Left renal pelvis (tissue), 4 donors: ENCODE measurements at regions not wholly inside any gene's neighbourhood (a gene's known extent, or its start where the extent isn't known, plus 50 kb on each side); places are given as distances from the start of the nearest gene placed in this dataset.
"Not testable (repeated sequence)": the region's sequence is repeated elsewhere in the genome, so short reads cannot be mapped to it uniquely, and the experiment has no call there.

Source experiments
- DNase-seq, 4 donors: peaks; one replicate each; pipeline ENCODE4 v3.0.0-alpha.2; 2013; ENCODE audit warnings: low read depth in 4 of 4, low spot score in 3 of 4

- not testable (repeated sequence) for DNase-seq
Observed at GRCh38 chr3:164401440-164401839, 676.9 kb downstream of the SI start.

- DNase-seq = no peak
Observed at GRCh38 chr3:164397462-164397861, 680.8 kb downstream of the SI start.

- no peak for DNase-seq
Observed at GRCh38 chr3:164393171-164393570, 685.1 kb downstream of the SI start.

- no peak for DNase-seq
Observed at GRCh38 chr3:164390046-164390445, 688.2 kb downstream of the SI start.

- no peak for DNase-seq
Observed at GRCh38 chr3:164387236-164387635, 691.1 kb downstream of the SI start.

- no peak for DNase-seq
Observed at GRCh38 chr3:164380156-164380555, 698.1 kb downstream of the SI start.

- no peak for DNase-seq
Observed at GRCh38 chr3:164377466-164377865, 700.8 kb downstream of the SI start.

GRCh38 chr3:164375995-164376394 is 702.3 kb downstream of the SI start:
- no peak for DNase-seq

GRCh38 chr3:164375538-164375937 is 702.8 kb downstream of the SI start:
- DNase-seq = no peak

- no peak for DNase-seq
Observed at GRCh38 chr3:164371681-164372080, 706.6 kb downstream of the SI start.

GRCh38 chr3:164370970-164371369 is 707.3 kb downstream of the SI start:
- no peak for DNase-seq

- no peak for DNase-seq
Observed at GRCh38 chr3:164365242-164365641, 713.1 kb downstream of the SI start.

- no peak for DNase-seq
Observed at GRCh38 chr3:164364111-164364510, 714.2 kb downstream of the SI start.

- DNase-seq = no peak
Observed at GRCh38 chr3:164360738-164361406, 717.4 kb downstream of the SI start.

- no peak for DNase-seq
Observed at GRCh38 chr3:164360078-164360578, 718.2 kb downstream of the SI start.

- no peak for DNase-seq
Observed at GRCh38 chr3:164352991-164353390, 725.3 kb downstream of the SI start.

GRCh38 chr3:164351131-164351530 is 727.2 kb downstream of the SI start:
- no peak for DNase-seq

GRCh38 chr3:164342206-164342605 is 736.1 kb downstream of the SI start:
- not testable (repeated sequence) for DNase-seq

GRCh38 chr3:164341086-164341485 is 737.2 kb downstream of the SI start:
- no peak for DNase-seq

GRCh38 chr3:164340273-164340672 is 738.0 kb downstream of the SI start:
- DNase-seq = no peak

GRCh38 chr3:164332831-164333802 is 745.2 kb downstream of the SI start:
- DNase-seq = peak in 1 of 4 donors; percentile 2

- no peak for DNase-seq
Observed at GRCh38 chr3:164326714-164327113, 751.6 kb downstream of the SI start.
